ENCODE measurements at regions not wholly inside any gene's neighbourhood (a gene's known extent, or its start where the extent isn't known, plus 50 kb on each side); places are given as distances from the start of the nearest gene placed in this dataset.

GRCh38 chr1:93744299-93744988, 62.8 kb upstream of the BCAR3 start:
- no peak for DNase-seq (ENCODE audit: low read depth, low spot score)

- no peak for DNase-seq (ENCODE audit: low read depth, low spot score)
These were observed 61.8 kb upstream of the BCAR3 start for GRCh38 chr1:93743465-93743864.

- DNase-seq (ENCODE audit: low read depth, low spot score) = no peak
These were observed 59.0 kb upstream of the BCAR3 start for GRCh38 chr1:93740601-93741031.

GRCh38 chr1:93740157-93740556, 58.5 kb upstream of the BCAR3 start:
- DNase-seq (ENCODE audit: low read depth, low spot score) = no peak

GRCh38 chr1:93739472-93739871, 57.8 kb upstream of the BCAR3 start:
- no peak for DNase-seq (ENCODE audit: low read depth, low spot score)

GRCh38 chr1:93738926-93739325, 57.3 kb upstream of the BCAR3 start:
- DNase-seq (ENCODE audit: low read depth, low spot score) = no peak

- DNase-seq (ENCODE audit: low read depth, low spot score) = no peak
These were observed 56.5 kb upstream of the BCAR3 start for GRCh38 chr1:93738075-93738622.

- no peak for DNase-seq (ENCODE audit: low read depth, low spot score)
These were observed 54.1 kb upstream of the BCAR3 start for GRCh38 chr1:93735722-93736121.

- no peak for DNase-seq (ENCODE audit: low read depth, low spot score)
These were observed 53.4 kb upstream of the BCAR3 start for GRCh38 chr1:93734999-93735398.

- no peak for DNase-seq (ENCODE audit: low read depth, low spot score)
These were observed 51.7 kb upstream of the BCAR3 start for GRCh38 chr1:93733340-93733739.

GRCh38 chr1:93732514-93732913, 50.9 kb upstream of the BCAR3 start:
- no peak for DNase-seq (ENCODE audit: low read depth, low spot score)
